Hepatocyte (in vitro differentiated cells): ENCODE measurements at regions not wholly inside any gene's neighbourhood (a gene's known extent, or its start where the extent isn't known, plus 50 kb on each side); places are given as distances from the start of the nearest gene placed in this dataset.

Source experiments
- DNase-seq: peaks from one replicate; pipeline ENCODE4 v3.0.0-alpha.2; 2016; ENCODE audit warnings: low spot score
- H2AFZ ChIP-seq: fragments of 200-600 bp; sonication (generic); 2 replicates; pipeline ENCODE4 v1.6.0; 2016; ENCODE audit warnings: antibody characterized with exemption, mild to moderate bottlenecking
- H3K27ac ChIP-seq: fragments of 200-600 bp; sonication (generic); 2 replicates; pipeline ENCODE4 v1.5.1; 2016; ENCODE audit warnings: mild to moderate bottlenecking
- H3K27me3 ChIP-seq: fragments of 200-600 bp; sonication (generic); 2 replicates; pipeline ENCODE4 v1.6.1; 2016
- H3K36me3 ChIP-seq: fragments of 200-600 bp; sonication (generic); replicated peaks from 2 replicates; pipeline ENCODE4 v1.5.1; 2016; ENCODE audit warnings: low read depth; ENCODE audit not compliant: insufficient read depth
- H3K4me1 ChIP-seq: fragments of 200-600 bp; sonication (generic); 2 replicates; pipeline ENCODE4 v1.5.1; 2016; ENCODE audit warnings: mild to moderate bottlenecking, moderate library complexity; ENCODE audit not compliant: insufficient read depth
- H3K4me2 ChIP-seq: fragments of 200-600 bp; sonication (generic); 2 replicates; pipeline ENCODE4 v1.6.0; 2016
- H3K4me3 ChIP-seq: fragments of 200-600 bp; sonication (generic); 2 replicates; pipeline ENCODE4 v1.5.1; 2016; ENCODE audit warnings: mild to moderate bottlenecking
- H3K79me2 ChIP-seq: fragments of 200-600 bp; sonication (generic); 2 replicates; pipeline ENCODE4 v1.6.0; 2017; ENCODE audit warnings: mild to moderate bottlenecking
- H3K9me2 ChIP-seq: fragments of 200-600 bp; sonication (generic); replicated peaks from 2 replicates; pipeline ENCODE4 v1.6.0; 2017; ENCODE audit warnings: mild to moderate bottlenecking; ENCODE audit not compliant: insufficient read depth
- H3K9me3 ChIP-seq: fragments of 200-600 bp; sonication (generic); 2 replicates; pipeline ENCODE4 v1.5.1; 2016; ENCODE audit warnings: low read depth, mild to moderate bottlenecking
- H4K20me1 ChIP-seq: fragments of 200-600 bp; sonication (generic); 2 replicates; pipeline ENCODE4 v1.6.0; 2016; ENCODE audit warnings: mild to moderate bottlenecking; ENCODE audit not compliant: insufficient read depth, poor library complexity, severe bottlenecking
- CTCF ChIP-seq: fragments of 200-600 bp; sonication (generic); IDR thresholded peaks from 2 replicates; pipeline ENCODE4 v1.5.1; 2016; ENCODE audit warnings: antibody characterized with exemption, mild to moderate bottlenecking; ENCODE audit not compliant: poor library complexity
- EZH2 ChIP-seq: fragments of 200-600 bp; sonication (generic); IDR thresholded peaks from 2 replicates; pipeline ENCODE4 v1.6.1; 2016; ENCODE audit warnings: antibody characterized with exemption, mild to moderate bottlenecking, borderline replicate concordance
- EZH2phosphoT487 ChIP-seq: fragments of 200-600 bp; sonication (generic); IDR thresholded peaks from one replicate; pipeline ENCODE4 v1.6.1; 2018; ENCODE audit warnings: antibody characterized with exemption, mild to moderate bottlenecking, low read depth, moderate library complexity; ENCODE audit not compliant: unreplicated experiment, severe bottlenecking
- WGBS: methylation state at CpG from one replicate; pipeline ENCODE4 v1.1.6; 2016; ENCODE audit warnings: low lambda C conversion rate; ENCODE audit errors: missing lambda C conversion rate; 5-methylcytosine and 5-hydroxymethylcytosine counted together

GRCh38 chr5:30337084-30337573 is 856.4 kb upstream of the CDH6 start:
- H3K4me3 ChIP-seq: no peak overlapping the region
- no peaks in the 10 kb centered on the region for H4K20me1 ChIP-seq

GRCh38 chr5:30331534-30331933 is 862.0 kb upstream of the CDH6 start:
- Histone ChIP-seq H3K79me2 (no peaks in the 10 kb centered on the region), H3K36me3 (no peaks in the 10 kb centered on the region), H3K4me1 (no peaks in the 10 kb centered on the region), H3K9me3 (no peaks in the 10 kb centered on the region), H3K27ac (no peak overlapping the region), H2AFZ (no peak overlapping the region), H4K20me1 (no peaks in the 10 kb centered on the region), H3K9me2 (no peaks in the 10 kb centered on the region), H3K4me3 (no peak overlapping the region), H3K27me3 (no peaks in the 10 kb centered on the region), H3K4me2 (no peak overlapping the region)
- no peak for DNase-seq
- no peak for TF ChIP-seq EZH2phosphoT487
- no peak for TF ChIP-seq EZH2
- no peak for TF ChIP-seq CTCF
- 92% methylated on average over 2 of the region's 2 CpGs for WGBS

More at GRCh38 chr5:30337084-30337573, 856.4 kb upstream of the CDH6 start:
- WGBS: 92% methylated on average over 5 of the region's 5 CpGs
- no peak for DNase-seq
- H3K9me2 ChIP-seq: no peaks in the 10 kb centered on the region
- no peak overlapping the region for H2AFZ ChIP-seq
- no peaks in the 10 kb centered on the region for H3K9me3 ChIP-seq
- no peak for TF ChIP-seq EZH2phosphoT487
- no peak for TF ChIP-seq EZH2
- no peak for TF ChIP-seq CTCF
- H3K27me3 ChIP-seq: no peaks in the 10 kb centered on the region
- H3K36me3 ChIP-seq: no peaks in the 10 kb centered on the region
- H3K79me2 ChIP-seq: no peaks in the 10 kb centered on the region
- no peaks in the 10 kb centered on the region for H3K4me1 ChIP-seq
- H3K27ac ChIP-seq: no peak overlapping the region
- no peak overlapping the region for H3K4me2 ChIP-seq

- H3K4me2 ChIP-seq: no peak overlapping the region
- TF ChIP-seq EZH2: no peak
- no peak for TF ChIP-seq EZH2phosphoT487
- no peak for TF ChIP-seq CTCF
- 88% methylated on average over 1 of the region's 1 CpG for WGBS
Measured at GRCh38 chr5:30325795-30326194, 867.7 kb upstream of the CDH6 start.

GRCh38 chr5:30324083-30324482 is 869.4 kb upstream of the CDH6 start:
- H3K36me3 ChIP-seq: no peaks in the 10 kb centered on the region
- 36% methylated on average over 4 of the region's 4 CpGs for WGBS
- no peak for DNase-seq
- no peaks in the 10 kb centered on the region for H4K20me1 ChIP-seq
- H3K79me2 ChIP-seq: no peaks in the 10 kb centered on the region
- no peaks in the 10 kb centered on the region for H3K4me1 ChIP-seq
- H2AFZ ChIP-seq: no peak overlapping the region
- H3K27ac ChIP-seq: no peak overlapping the region
- H3K9me3 ChIP-seq: no peaks in the 10 kb centered on the region
- no peaks in the 10 kb centered on the region for H3K27me3 ChIP-seq
- no peak for TF ChIP-seq EZH2
- TF ChIP-seq CTCF: no peak
- TF ChIP-seq EZH2phosphoT487: no peak
- H3K4me3 ChIP-seq: no peak overlapping the region
- no peaks in the 10 kb centered on the region for H3K9me2 ChIP-seq
- no peak overlapping the region for H3K4me2 ChIP-seq

More at GRCh38 chr5:30325795-30326194, 867.7 kb upstream of the CDH6 start:
- Histone ChIP-seq H3K9me2 (no peaks in the 10 kb centered on the region), H3K79me2 (no peaks in the 10 kb centered on the region), H3K4me3 (no peak overlapping the region), H4K20me1 (no peaks in the 10 kb centered on the region), H3K36me3 (no peaks in the 10 kb centered on the region), H3K9me3 (no peaks in the 10 kb centered on the region), H3K27me3 (no peaks in the 10 kb centered on the region), H3K4me1 (no peaks in the 10 kb centered on the region), H2AFZ (no peak overlapping the region), H3K27ac (no peak overlapping the region)
- no peak for DNase-seq
